ENCODE measurements at regions not wholly inside any gene's neighbourhood (a gene's known extent, or its start where the extent isn't known, plus 50 kb on each side); places are given as distances from the start of the nearest gene placed in this dataset.

- H3K4me1 ChIP-seq (replicated peaks in 1 of 4; ENCODE audit: control insufficient read depth in 3 of 4, insufficient read depth in 4 of 4, low read length in 3 of 4) = peaks cover 0 to 4% (median 0%) of the 10 kb centered on the region in 4 experiments; a peak in 1 of 7 replicates
- FAIRE-seq = no peak
- H3K14ac ChIP-seq (ENCODE audit: insufficient read length) = no peak overlapping the region
- no peaks in the 10 kb centered on the region for H3K27me3 ChIP-seq (replicated peaks in 1 of 4; ENCODE audit: control insufficient read depth in 3 of 4, extremely low read depth in 1 of 4, insufficient read depth in 3 of 4, low read length in 3 of 4)
- H3K9ac ChIP-seq (replicated peaks in 1 of 4; ENCODE audit: extremely low read depth in 1 of 4, low read depth in 3 of 4, low read length in 3 of 4) = no peak overlapping the region
- H3K79me1 ChIP-seq (ENCODE audit: low read depth, low read length) = no peaks in the 10 kb centered on the region
- no peak overlapping the region for H2BK120ac ChIP-seq (replicated peaks; ENCODE audit: low read depth, low read length)
- ChIA-PET CTCF (ENCODE audit: partially characterized antibody) (interaction anchor here (0.7 to 3.4 kb wide), 9 partner anchors 8 to 65 kb away, joined by 3 to 19 read pairs (median 3); no protein-coding TSS in a partner anchor), POLR2A (ENCODE audit: partially characterized antibody) (no interaction called here)
- no peak overlapping the region for H3K23ac ChIP-seq (ENCODE audit: insufficient read length)
- no peak overlapping the region for H2BK5ac ChIP-seq (ENCODE audit: low read depth, low read length)
- H2BK20ac ChIP-seq (ENCODE audit: low read length) = no peak overlapping the region
- 94% methylated on average over 3 of the region's 3 CpGs; no CpG with 5 or more reads in 1 of the 2 experiments for WGBS, 2 experiments (ENCODE audit: extremely low coverage in 1 of 2, insufficient coverage in 1 of 2, insufficient read length in 1 of 2, insufficient replicate concordance in 2 of 2, low coverage in 1 of 2, low lambda C conversion rate in 2 of 2, missing lambda C conversion rate in 1 of 2)
- no peaks in the 10 kb centered on the region; the same call in 1 of the 2 replicates for H3K23me2 ChIP-seq (ENCODE audit: low read depth, low read length)
- no peaks in the 10 kb centered on the region for H3K36me3 ChIP-seq (ENCODE audit: control insufficient read depth in 2 of 4, insufficient read depth in 4 of 4, low read length in 3 of 4)
- no peak overlapping the region for H3K27ac ChIP-seq (ENCODE audit: low read depth, low read length)
- no peak overlapping the region for H4K5ac ChIP-seq (ENCODE audit: insufficient read length, low read depth, low read length)
- no peak overlapping the region for H2BK12ac ChIP-seq (ENCODE audit: low read depth, low read length)
- no peak overlapping the region for H4K91ac ChIP-seq (replicated peaks; ENCODE audit: insufficient read length, low read length)
- H4K20me1 ChIP-seq (replicated peaks in 1 of 2; ENCODE audit: control insufficient read depth in 1 of 2, insufficient read depth in 2 of 2, low read length in 2 of 2) = no peaks in the 10 kb centered on the region
- H2AK5ac ChIP-seq (ENCODE audit: low read depth, low read length) = no peak overlapping the region
- H3K79me2 ChIP-seq (ENCODE audit: control insufficient read depth in 1 of 2, insufficient read depth in 2 of 2, low read length in 2 of 2) = 0 out of 4 replicates have a peak, but pooled peaks cover 0 to 1% of the 10 kb centered on the region in 2 experiments
- no peak overlapping the region for H4K8ac ChIP-seq (ENCODE audit: extremely low read depth, insufficient read depth, low read length)
- no peak overlapping the region for H3K4me2 ChIP-seq (ENCODE audit: insufficient read depth in 1 of 2, low read depth in 2 of 2, low read length in 2 of 2)
- H3K4ac ChIP-seq (replicated peaks; ENCODE audit: insufficient read length, low read depth, low read length) = no peak overlapping the region
- no peak for DNase-seq (ENCODE audit: low read depth in 1 of 2, low spot score in 2 of 2)
- no peak overlapping the region for H3K18ac ChIP-seq (ENCODE audit: extremely low read depth, low read length)
- H2AFZ ChIP-seq (ENCODE audit: low read length) = no peak overlapping the region
- H3K4me3 ChIP-seq (ENCODE audit: extremely low read depth in 1 of 4, insufficient read depth in 2 of 4, low read depth in 3 of 4, low read length in 4 of 4) = no peak overlapping the region
- no peak overlapping the region for H2BK15ac ChIP-seq (ENCODE audit: low read length)
- H3K56ac ChIP-seq (replicated peaks; ENCODE audit: insufficient read length, low read depth, low read length) = no peak overlapping the region
- H3K9me3 ChIP-seq (ENCODE audit: insufficient read depth in 2 of 2, low read depth in 1 of 2, low read length in 1 of 2) = peaks cover 8 to 10% of the 10 kb centered on the region in 2 experiments
- TF ChIP-seq CREB1 (IDR thresholded peaks at IDR 0.05) (no peak), ATF3 (IDR thresholded peaks at IDR 0.05; ENCODE audit: insufficient read depth, low read depth, low read length) (no peak), SP2 (IDR thresholded peaks at IDR 0.05; ENCODE audit: low read length) (no peak), POLR2AphosphoS5 (IDR thresholded peaks at IDR 0.05; ENCODE audit: low read depth, low read length) (no peak), TCF12 (IDR thresholded peaks at IDR 0.05; ENCODE audit: low read depth, low read length) (no peak), GTF2F1 (IDR thresholded peaks at IDR 0.05; ENCODE audit: borderline replicate concordance, low read depth, low read length) (no peak), EZH2 (IDR thresholded peaks at IDR 0.05; ENCODE audit: low read depth, low read length, severe bottlenecking) (no peak)
These were observed 59.0 kb upstream of the IPO9 start for GRCh38 chr1:201769966-201770365.

Measured in H1 (cell line).